A549 (cell line): ENCODE measurements at regions not wholly inside any gene's neighbourhood (a gene's known extent, or its start where the extent isn't known, plus 50 kb on each side); places are given as distances from the start of the nearest gene placed in this dataset.

Experiments used
- ATAC-seq, 2 experiments: fragments of 200-7000 bp in 1 of 2; fragments of >200 bp in 1 of 2; cut with Nextera tagmentation in 1 of 2; cut with Tn5 transposase in 1 of 2; 3 replicates each; pipeline versions ENCODE4 v1.8.0 to v1.9.1; 2018 to 2020; ENCODE audit warnings: mild to moderate bottlenecking in 1 of 2, moderate library complexity in 1 of 2
- CTCF ChIA-PET: fragments of 300-600 bp; sonication (Branson Sonifier 250); formaldehyde crosslinking; extraction: SDS; loops from one replicate; lab custom pipeline; 2021; ENCODE audit warnings: antibody characterized with exemption, inconsistent platforms; lab: Yijun Ruan, JAX
- POLR2A ChIA-PET: fragments of 350-600 bp; formaldehyde crosslinking; extraction: SDS; loops from one replicate; lab custom pipeline; 2021; ENCODE audit warnings: antibody characterized with exemption, inconsistent platforms; lab: Yijun Ruan, JAX
- DNase-seq, 2 experiments: peaks; one replicate each; pipeline versions ENCODE4 v3.0.0 to v3.0.0-alpha.2; 2011 to 2016; ENCODE audit warnings: low read depth in 1 of 2, low spot score in 1 of 2
- FAIRE-seq: peaks from 2 replicates; lab custom pipeline; 2011; peaks lifted over from hg19 to GRCh38; lab: Jason Lieb, UNC
- H3K27ac ChIP-seq, 2 experiments: fragments of >200 bp; sonication (Bioruptor Twin); formaldehyde crosslinking; 3 replicates each; pipeline ENCODE4 v1.5.1; 2016 to 2017
- H3K4me1 ChIP-seq: fragments of >200 bp; sonication (Bioruptor Twin); formaldehyde crosslinking; 3 replicates; pipeline ENCODE4 v1.6.1; 2016
- H3K4me2 ChIP-seq: fragments of >200 bp; sonication (Bioruptor Twin); formaldehyde crosslinking; 3 replicates; pipeline ENCODE4 v1.6.1; 2016
- H3K4me3 ChIP-seq: fragments of >200 bp; sonication (Bioruptor Twin); formaldehyde crosslinking; 3 replicates; pipeline ENCODE4 v1.5.1; 2016
- H3K9me3 ChIP-seq: fragments of >200 bp; sonication (Bioruptor Twin); formaldehyde crosslinking; 3 replicates; pipeline ENCODE4 v1.6.1; 2016
- ATOH8 ChIP-seq: fragments of 250-450 bp; sonication (Bioruptor Pico); IDR thresholded peaks from 2 replicates; pipeline ENCODE4 v1.5.0; 2020; ENCODE audit warnings: low read depth, mild to moderate bottlenecking, moderate library complexity
- BCL3 ChIP-seq: fragments of >200 bp; sonication (Bioruptor Twin); formaldehyde crosslinking; IDR thresholded peaks from 3 replicates; pipeline ENCODE4 v1.6.1; 2016
- CBX8 ChIP-seq: fragments of 200-600 bp; sonication (generic); IDR thresholded peaks from 2 replicates; pipeline ENCODE4 v1.6.1; 2016
- E2F6 ChIP-seq: IDR thresholded peaks from 2 replicates; pipeline ENCODE4 v1.6.1; 2012; ENCODE audit warnings: low read depth, borderline replicate concordance
- GATA3 ChIP-seq: IDR thresholded peaks from 2 replicates; pipeline ENCODE4 v1.6.1; 2012; ENCODE audit warnings: borderline replicate concordance
- HDAC2 ChIP-seq: fragments of 200-600 bp; sonication (generic); IDR thresholded peaks from 2 replicates; pipeline ENCODE4 v1.6.1; 2016
- HES2 ChIP-seq: fragments of >200 bp; sonication (Bioruptor Twin); formaldehyde crosslinking; IDR thresholded peaks from 2 replicates; pipeline ENCODE4 v1.6.1; 2016
- HMGXB4 ChIP-seq: fragments of 250-450 bp; sonication (Bioruptor Pico); IDR thresholded peaks from 2 replicates; pipeline ENCODE4 v1.5.0; 2021; ENCODE audit warnings: mild to moderate bottlenecking, moderate library complexity, borderline replicate concordance
- HOXA7 ChIP-seq: fragments of 250-450 bp; sonication (Bioruptor Pico); IDR thresholded peaks from 2 replicates; pipeline ENCODE4 v1.5.0; 2020; ENCODE audit warnings: mild to moderate bottlenecking, moderate library complexity
- HOXB13 ChIP-seq: fragments of 250-450 bp; sonication (Bioruptor Pico); IDR thresholded peaks from 2 replicates; pipeline ENCODE4 v1.5.0; 2020; ENCODE audit warnings: low read depth, mild to moderate bottlenecking, moderate library complexity
- JUNB ChIP-seq: fragments of >200 bp; sonication (Bioruptor Twin); formaldehyde crosslinking; IDR thresholded peaks from 2 replicates; pipeline ENCODE4 v1.6.1; 2016
- KDM5A ChIP-seq: fragments of 200-600 bp; sonication (generic); IDR thresholded peaks from 2 replicates; pipeline ENCODE4 v1.6.1; 2016; ENCODE audit warnings: antibody characterized with exemption, mild to moderate bottlenecking
- MAFK ChIP-seq: fragments of 450-650 bp; IDR thresholded peaks from 2 replicates; pipeline ENCODE4 v1.6.1; 2014; ENCODE audit not compliant: partially characterized antibody
- NR3C1 ChIP-seq: fragments of >200 bp; sonication (Bioruptor Twin); formaldehyde crosslinking; IDR thresholded peaks from 3 replicates; pipeline ENCODE4 v1.6.1; 2017
- PHF8 ChIP-seq: fragments of 200-600 bp; sonication (generic); IDR thresholded peaks from 2 replicates; pipeline ENCODE4 v1.6.1; 2016; ENCODE audit warnings: low read depth, mild to moderate bottlenecking, antibody characterized with exemption, moderate library complexity, borderline replicate concordance
- POLR2AphosphoS2 ChIP-seq: conservative IDR thresholded peaks from 2 replicates; pipeline ENCODE4 v1.6.1; 2012; ENCODE audit warnings: low read length, improper control_type of control experiment, inconsistent platforms
- REST ChIP-seq: fragments of 200-600 bp; sonication (generic); IDR thresholded peaks from 2 replicates; pipeline ENCODE4 v1.6.1; 2016; ENCODE audit warnings: antibody characterized with exemption, mild to moderate bottlenecking, moderate library complexity
- RFX5 ChIP-seq: fragments of 450-650 bp; IDR thresholded peaks from 2 replicates; pipeline ENCODE4 v1.7.1; 2014; ENCODE audit warnings: antibody characterized with exemption, mild to moderate bottlenecking, moderate library complexity
- SREBF2 ChIP-seq: fragments of 450-650 bp; IDR thresholded peaks from 2 replicates; pipeline ENCODE4 v1.6.1; 2014; ENCODE audit warnings: mild to moderate bottlenecking, moderate library complexity
- ZC3H11A ChIP-seq: fragments of 450-650 bp; IDR thresholded peaks from 2 replicates; pipeline ENCODE4 v1.6.1; 2014; ENCODE audit warnings: antibody characterized with exemption, mild to moderate bottlenecking
- ZNF302 ChIP-seq: fragments of 250-450 bp; sonication (Bioruptor Pico); IDR thresholded peaks from 2 replicates; pipeline ENCODE4 v1.9.0; 2021; ENCODE audit warnings: inconsistent platforms, mild to moderate bottlenecking, moderate library complexity
- WGBS: methylation state at CpG from one replicate; pipeline ENCODE4 v1.1.6; 2017; ENCODE audit errors: missing lambda C conversion rate; 5-methylcytosine and 5-hydroxymethylcytosine counted together

GRCh38 chr3:194271460-194272035 is 79.6 kb downstream of the CPN2 start:
- Histone ChIP-seq H3K4me1 (peaks cover 15% of the 10 kb centered on the region), H3K4me3 (no peak overlapping the region), H3K27ac (no peak overlapping the region), H3K9me3 (no peaks in the 10 kb centered on the region), H3K4me2 (no peak overlapping the region)
- POLR2A ChIA-PET, result no interaction called here
- WGBS, result 87% methylated on average over 11 of the region's 15 CpGs
- TF ChIP-seq HMGXB4 (CRISPR knock-in tag) (no peak), JUNB (no peak)
- no peak for ATAC-seq
- no peak for FAIRE-seq
- CTCF ChIA-PET, result interaction anchor here (1.6 kb wide), 1 partner anchor 44 kb away, joined by 6 read pairs; no protein-coding TSS in a partner anchor
- no peak for DNase-seq

GRCh38 chr3:194272221-194272620 is 78.9 kb downstream of the CPN2 start:
- Histone ChIP-seq H3K4me1 (peaks cover 15% of the 10 kb centered on the region), H3K4me2 (no peak overlapping the region), H3K9me3 (no peaks in the 10 kb centered on the region), H3K4me3 (no peak overlapping the region), H3K27ac (no peak overlapping the region)
- no peak for ATAC-seq
- no peak for TF ChIP-seq POLR2AphosphoS2
- no peak for TF ChIP-seq CBX8
- TF ChIP-seq PHF8, result no peak
- TF ChIP-seq BCL3, result no peak
- no peak for TF ChIP-seq SREBF2
- TF ChIP-seq ZNF302 (CRISPR knock-in tag), result no peak
- TF ChIP-seq HES2, result no peak
- no peak for TF ChIP-seq HMGXB4 (CRISPR knock-in tag)
- TF ChIP-seq RFX5, result no peak
- TF ChIP-seq HDAC2, result no peak
- TF ChIP-seq ZC3H11A, result no peak
- no peak for TF ChIP-seq JUNB
- TF ChIP-seq HOXB13 (CRISPR knock-in tag), result no peak
- no peak for TF ChIP-seq HOXA7 (CRISPR knock-in tag)
- CTCF ChIA-PET, result interaction anchor here (1.6 kb wide), 1 partner anchor 43 kb away, joined by 6 read pairs; no protein-coding TSS in a partner anchor
- POLR2A ChIA-PET, result no interaction called here
- no peak for FAIRE-seq
- 94% methylated on average over 5 of the region's 11 CpGs for WGBS
- no peak for DNase-seq

GRCh38 chr3:194272861-194273742 is 78.0 kb downstream of the CPN2 start:
- DNase-seq (no peak), FAIRE-seq (no peak), ATAC-seq (no peak)
- CTCF ChIA-PET, result no interaction called here
- Histone ChIP-seq H3K27ac (no peak overlapping the region), H3K9me3 (no peaks in the 10 kb centered on the region), H3K4me2 (no peak overlapping the region), H3K4me3 (no peak overlapping the region), H3K4me1 (peaks cover 15% of the 10 kb centered on the region)
- POLR2A ChIA-PET, result no interaction called here
- 93% methylated on average over 24 of the region's 32 CpGs for whole genome bisulfite sequencing
- TF ChIP-seq ATOH8 (no peak), REST (no peak), KDM5A (no peak), GATA3 (no peak), MAFK (no peak), E2F6 (no peak), HOXA7 (CRISPR knock-in tag) (no peak), POLR2AphosphoS2 (no peak), NR3C1 (no peak), RFX5 (no peak)
